Amniotic stem cell (primary cell): ENCODE measurements at regions not wholly inside any gene's neighbourhood (a gene's known extent, or its start where the extent isn't known, plus 50 kb on each side); places are given as distances from the start of the nearest gene placed in this dataset.
"Not testable (repeated sequence)": the region's sequence is repeated elsewhere in the genome, so short reads cannot be mapped to it uniquely, and the experiment has no call there.

ENCODE experiments used
- DNase-seq: peaks from one replicate; lab custom pipeline; 2025; lab: John Stamatoyannopoulos, UW

DNA sequence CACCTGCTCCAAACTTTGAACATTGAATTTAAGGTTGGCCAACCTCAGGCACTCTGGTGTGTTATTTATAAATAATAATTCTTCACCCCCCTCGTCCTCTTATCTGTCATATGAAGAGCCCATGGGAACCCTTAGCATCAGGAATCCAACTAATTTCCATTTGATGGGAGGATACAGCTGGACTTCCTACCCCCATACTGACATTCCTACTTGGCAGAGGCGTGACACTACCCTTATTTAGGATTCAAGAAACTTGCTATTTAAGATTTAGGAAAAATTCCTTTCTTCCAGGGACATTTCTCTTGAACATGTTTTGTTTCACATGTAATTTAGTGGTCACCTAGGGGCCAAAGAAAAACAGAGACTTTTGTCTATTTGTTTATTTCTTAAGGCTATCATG, 171.9 kb upstream of the NRP1 start:
- no peak for DNase-seq

DNA sequence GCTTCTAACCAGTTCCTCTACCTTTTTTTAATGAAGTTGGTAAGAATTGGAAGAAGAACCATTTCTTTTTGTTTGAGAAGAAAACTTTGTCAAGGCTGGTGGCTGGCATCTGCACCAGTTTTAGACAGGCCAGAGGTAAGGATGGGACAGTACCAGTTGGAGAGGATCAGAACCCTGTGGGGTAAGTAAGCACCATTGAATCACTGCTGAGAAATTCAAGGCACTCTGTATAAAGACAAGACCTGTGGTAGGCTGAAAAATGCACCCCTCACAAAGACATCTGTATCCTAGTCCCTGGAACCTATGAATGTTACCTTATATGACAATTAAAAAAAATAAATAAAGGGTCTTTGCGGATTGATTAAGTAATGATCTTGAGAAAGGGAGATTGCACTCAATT, 166.7 kb upstream of the NRP1 start:
- DNase-seq: no peak

- no peak for DNase-seq
Measured at GRCh38 chr10:33498391-33498891, 164.0 kb upstream of the NRP1 start.

- no peak for DNase-seq
Measured at GRCh38 chr10:33497338-33497737, 162.9 kb upstream of the NRP1 start.

GRCh38 chr10:33496096-33496495, 161.6 kb upstream of the NRP1 start:
- DNase-seq: no peak

DNA sequence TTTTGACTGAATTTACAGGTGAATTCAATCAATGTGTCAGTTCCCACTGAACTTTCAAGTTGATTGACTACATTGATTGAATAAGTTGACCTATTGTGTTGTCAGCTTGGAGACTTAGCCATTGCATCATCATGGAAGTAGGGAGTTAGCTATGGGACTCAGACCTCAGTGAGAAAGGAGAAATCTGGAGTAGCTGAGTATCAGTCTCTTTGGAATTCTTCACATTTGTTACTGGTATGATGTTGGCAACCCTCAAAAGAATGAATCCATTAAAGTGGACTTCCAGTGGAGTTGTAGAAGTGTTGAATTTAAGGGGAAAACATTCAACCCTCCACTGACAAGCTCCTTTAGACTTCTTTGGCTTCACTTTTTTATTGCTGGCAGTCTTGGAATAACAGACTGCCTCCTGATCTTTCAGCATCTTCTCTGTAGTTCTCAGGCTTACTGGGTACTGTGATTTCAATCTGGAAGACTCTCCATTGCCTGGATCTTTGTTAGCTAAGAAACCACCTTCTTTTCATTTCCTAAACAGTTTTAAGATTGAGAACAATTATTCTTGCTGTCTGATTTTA, 160.3 kb upstream of the NRP1 start:
- no peak for DNase-seq

DNA sequence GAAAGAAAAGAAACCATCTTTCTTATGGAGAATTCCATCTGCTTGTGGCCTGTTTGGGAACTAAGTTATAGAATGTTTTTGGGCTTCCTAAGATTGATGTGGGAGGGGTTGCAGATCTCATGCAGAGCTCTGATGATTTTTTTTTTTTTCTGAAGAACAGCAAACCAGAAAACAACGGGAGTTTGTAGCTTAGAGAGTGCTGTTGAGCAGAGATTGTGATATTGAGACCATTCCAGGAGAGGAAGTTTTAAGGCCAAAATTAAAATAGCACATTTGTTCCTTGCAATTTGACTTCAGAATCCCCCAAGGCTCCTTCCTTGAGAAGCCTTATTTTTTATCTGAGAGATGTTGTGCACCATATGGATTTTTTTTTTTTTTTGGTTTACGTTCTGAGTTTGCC, 159.5 kb upstream of the NRP1 start:
- no peak for DNase-seq

GRCh38 chr10:33493497-33493896, 159.0 kb upstream of the NRP1 start:
- DNase-seq: no peak

- DNase-seq: no peak
Measured at GRCh38 chr10:33492701-33493345, 158.4 kb upstream of the NRP1 start.

DNA sequence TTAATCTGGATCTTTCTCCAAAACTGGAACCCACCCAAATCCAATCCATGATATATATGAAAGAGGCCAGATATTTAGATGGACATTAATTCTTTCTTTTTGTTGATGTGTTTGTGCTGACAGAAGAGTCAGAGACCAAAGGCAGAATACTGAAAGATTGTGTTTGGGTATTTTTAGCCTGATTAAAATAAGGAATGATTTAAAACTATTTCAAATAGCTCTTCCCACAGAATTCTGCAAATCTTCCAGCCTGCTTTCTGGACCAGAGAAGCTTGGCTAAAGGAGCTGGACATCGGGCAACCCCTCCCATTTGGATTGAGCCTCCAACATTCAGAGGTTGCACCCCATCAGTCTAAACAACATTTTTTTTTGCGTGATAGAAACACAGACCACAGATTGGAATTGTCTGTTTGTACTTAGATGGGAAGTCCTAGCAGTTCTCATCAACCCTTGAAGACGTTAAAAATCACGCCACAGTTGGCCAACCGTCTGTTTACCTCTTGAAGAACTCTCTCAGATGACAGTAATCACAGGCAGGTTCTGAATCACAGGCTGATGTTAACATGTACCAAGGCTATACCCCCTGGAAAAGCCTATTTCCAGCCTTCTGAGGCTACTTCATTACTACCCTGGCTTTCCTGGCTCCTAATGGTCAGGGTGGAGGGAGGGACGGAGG, 155.2 kb upstream of the NRP1 start:
- DNase-seq: no peak

- no peak for DNase-seq
Measured at GRCh38 chr10:33487014-33487776, 152.7 kb upstream of the NRP1 start.

DNA sequence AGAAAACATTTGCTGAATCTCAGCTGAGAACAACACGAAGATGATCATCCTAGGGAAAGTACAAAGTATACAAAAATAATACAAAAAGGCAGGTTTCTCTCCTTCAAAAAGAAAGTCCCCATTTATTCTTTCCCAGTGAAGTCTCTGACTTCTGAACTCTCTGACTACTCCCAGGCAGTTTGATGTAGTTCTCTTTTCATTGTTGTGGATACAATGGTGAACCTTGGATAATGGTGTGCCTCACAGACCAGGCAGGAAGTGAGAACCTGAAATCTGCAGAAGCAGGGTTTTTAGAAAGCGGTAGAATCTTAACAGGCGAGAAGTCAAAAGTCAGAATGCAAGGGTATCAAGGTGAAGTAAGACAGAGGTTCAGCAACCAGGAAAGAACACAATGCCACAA, 150.8 kb upstream of the NRP1 start:
- DNase-seq: no peak

DNA sequence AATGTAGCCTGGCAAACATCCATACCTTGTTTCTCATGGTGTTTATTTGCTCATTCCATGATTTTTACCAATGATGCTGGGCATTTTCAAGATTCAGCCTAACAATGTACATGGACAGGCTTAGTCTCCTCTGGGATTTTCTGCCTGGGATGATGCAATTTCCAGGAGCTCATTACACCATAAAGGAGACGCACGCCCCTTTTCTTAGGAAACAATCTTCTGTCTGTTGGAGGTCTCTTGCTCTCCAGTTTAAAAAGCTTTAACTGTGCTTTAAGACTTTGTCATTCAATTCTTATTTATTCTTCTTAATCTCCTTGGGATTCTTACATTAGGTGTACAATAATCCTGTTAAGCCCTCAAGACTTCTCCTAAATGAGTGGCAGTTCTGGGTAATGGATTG, 150.3 kb upstream of the NRP1 start:
- no peak for DNase-seq

DNA sequence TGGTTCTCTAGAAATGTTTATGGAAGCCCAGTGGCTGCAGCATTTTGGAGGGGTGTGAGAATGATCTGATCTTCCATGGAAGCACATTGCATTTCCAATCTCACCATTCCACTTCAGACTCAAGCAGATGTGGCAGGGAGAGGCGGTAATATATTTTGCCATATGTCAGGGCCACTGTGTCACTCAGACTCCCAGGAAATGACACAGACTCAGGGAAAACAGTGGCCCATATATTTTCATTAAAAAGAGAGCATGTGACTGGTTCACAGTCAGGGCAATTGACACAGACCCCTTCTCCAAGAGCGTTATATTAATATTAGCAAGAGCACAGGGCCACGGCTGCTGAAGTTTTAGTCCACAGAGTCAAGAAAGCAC, 149.3 kb upstream of the NRP1 start:
- DNase-seq: no peak

DNA sequence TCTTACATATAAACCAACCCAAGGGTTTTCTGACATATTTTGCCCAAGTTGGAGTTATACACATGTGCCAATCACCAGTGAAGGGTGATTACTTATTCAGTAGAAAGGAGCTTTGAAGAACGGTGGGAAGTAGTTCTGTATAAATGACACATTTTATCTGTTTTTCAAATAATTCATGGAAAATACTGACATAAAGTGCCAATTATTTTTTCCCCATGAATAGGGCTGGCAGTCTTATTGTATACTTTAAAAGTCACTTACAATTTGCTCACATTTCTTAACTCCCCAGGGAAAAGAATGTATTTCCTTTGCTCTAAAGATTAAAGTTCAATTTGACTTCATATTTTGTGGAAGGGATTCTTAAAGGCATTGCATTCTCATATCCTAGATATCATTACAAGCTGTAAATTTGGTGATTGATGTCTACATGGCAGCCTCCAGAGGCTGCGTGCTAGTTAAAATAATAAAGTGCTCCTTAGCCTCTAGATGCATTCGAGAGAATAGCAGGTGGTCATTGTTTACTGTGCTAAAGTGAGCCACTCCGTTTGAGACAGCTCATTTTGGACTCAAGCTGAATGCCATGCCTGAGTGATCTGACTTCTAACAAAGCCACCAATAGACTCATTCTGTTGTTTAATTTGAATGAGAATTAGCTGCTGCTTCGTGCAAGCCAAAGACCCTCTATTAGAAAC, 148.8 kb upstream of the NRP1 start:
- no peak for DNase-seq

DNA sequence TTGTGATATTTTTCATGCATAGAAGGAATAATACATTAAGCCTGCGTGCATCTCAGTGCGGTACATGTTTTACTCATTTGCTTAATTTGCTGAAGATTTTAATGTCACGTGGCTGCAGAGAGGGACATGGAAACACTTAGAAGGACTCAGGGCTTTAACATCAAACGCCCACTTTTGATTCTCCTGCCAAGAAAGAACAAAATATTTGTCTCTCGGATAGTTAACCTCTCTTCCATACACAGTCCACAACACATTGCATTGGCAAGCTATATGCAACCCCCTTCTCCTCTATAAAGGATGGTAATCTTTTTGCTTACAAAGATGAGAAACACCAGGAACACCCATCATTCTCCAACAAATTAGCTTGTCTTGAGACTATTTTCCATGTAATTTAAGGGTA, 148.0 kb upstream of the NRP1 start:
- no peak for DNase-seq

DNA sequence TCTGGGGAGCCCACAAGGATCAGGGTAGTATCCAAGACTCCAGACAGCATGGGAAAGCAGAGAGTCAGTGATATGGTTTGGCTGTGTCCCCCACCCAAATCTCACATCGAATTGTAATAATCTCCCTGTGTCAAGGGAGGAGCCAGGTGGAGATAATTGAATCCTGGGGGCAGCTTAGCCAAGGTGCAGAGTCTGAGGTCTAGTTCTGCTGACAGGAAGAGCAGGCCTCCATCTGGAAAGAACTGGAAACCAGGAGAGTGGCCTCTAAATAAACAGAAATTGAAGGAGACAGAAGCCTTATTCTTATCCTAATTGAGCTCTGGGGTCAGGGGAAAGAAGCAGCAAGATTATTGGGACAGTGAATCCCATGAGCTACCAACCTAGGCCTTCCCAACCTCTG, 146.7 kb upstream of the NRP1 start:
- DNase-seq: no peak

- DNase-seq: not testable (repeated sequence)
Measured at GRCh38 chr10:33480417-33480816, 145.9 kb upstream of the NRP1 start.

DNA sequence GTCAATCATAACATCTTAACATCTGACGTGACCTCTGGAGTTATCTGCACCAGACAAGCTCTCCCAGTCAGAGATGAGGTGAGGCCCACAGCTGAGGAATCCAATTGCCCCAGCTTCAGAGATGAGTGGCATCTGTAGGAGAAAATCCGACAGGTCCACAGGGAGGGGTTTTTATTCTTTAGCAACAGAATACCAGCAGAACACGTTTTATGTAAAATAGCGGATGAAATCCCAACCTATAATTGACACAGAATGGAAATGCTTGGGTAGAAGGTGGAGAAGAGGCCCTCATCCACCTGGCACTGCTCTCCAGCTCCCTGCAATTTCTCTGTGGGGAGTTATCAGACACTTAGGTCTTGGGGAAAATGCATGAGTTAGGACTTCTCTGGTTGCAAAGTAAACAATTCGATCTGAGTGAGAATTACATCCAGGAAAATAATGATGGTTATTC, 144.2 kb upstream of the NRP1 start:
- no peak for DNase-seq

- DNase-seq: no peak
Measured at GRCh38 chr10:33478089-33478674, 143.7 kb upstream of the NRP1 start.

DNA sequence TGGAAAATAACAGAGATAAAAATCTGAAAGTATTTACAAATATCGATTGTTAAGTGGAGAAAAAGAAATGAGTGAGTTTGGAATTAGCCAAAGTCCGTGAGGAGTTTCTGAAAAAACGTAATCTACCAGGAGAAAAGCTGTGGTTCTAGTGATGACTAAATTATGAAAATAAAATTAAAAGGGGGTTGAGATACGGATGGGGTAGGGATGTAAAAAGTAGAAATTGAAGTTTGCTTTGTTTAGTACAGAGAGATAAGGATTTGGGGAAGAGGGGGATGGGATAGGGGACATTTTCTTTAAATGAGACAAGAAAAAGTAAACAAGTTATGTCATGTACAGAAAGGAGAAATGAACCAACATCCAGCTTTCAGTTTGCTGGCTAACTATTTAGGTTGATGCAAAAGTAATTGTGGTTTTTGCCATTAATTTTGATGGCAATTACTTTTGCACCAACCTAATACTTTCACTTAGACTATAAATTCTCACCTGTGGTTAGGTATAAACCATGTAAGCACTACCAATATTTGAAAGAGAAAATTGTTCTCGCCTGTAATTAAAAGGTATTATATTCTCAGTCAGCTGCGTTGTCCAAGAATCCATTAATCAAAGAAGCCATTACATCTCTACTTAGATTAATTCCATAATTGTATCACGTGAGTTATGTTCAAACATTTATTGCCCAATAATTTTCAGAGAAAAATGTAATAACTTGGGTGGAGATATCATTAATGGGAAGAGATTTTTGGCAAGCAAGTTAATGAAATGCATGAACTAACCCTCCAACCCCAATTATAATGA, 143.0 kb upstream of the NRP1 start:
- DNase-seq: no peak
